Osteoblast (primary cell): ENCODE measurements at regions not wholly inside any gene's neighbourhood (a gene's known extent, or its start where the extent isn't known, plus 50 kb on each side); places are given as distances from the start of the nearest gene placed in this dataset.
A peak's percentile ranks its signal among the peaks of the same experiment; 100 is the strongest.

Experiments used
- DNase-seq: peaks from one replicate; pipeline ENCODE4 v3.0.0; 2011; ENCODE audit warnings: low spot score, mixed read lengths; ENCODE audit not compliant: insufficient read length; ENCODE audit errors: missing footprints
- H2AFZ ChIP-seq: 2 replicates; pipeline ENCODE4 v1.6.0; 2011; ENCODE audit warnings: mild to moderate bottlenecking, low read length
- H3K27ac ChIP-seq: 2 replicates; pipeline ENCODE4 v1.5.1; 2011; ENCODE audit warnings: mild to moderate bottlenecking, low read depth, low read length, moderate library complexity
- H3K27me3 ChIP-seq: 2 replicates; pipeline ENCODE4 v1.6.0; 2012; ENCODE audit warnings: mild to moderate bottlenecking, control low read depth, inconsistent platforms, low read length, moderate library complexity; ENCODE audit not compliant: insufficient read depth
- H3K36me3 ChIP-seq: 2 replicates; pipeline ENCODE4 v1.5.1; 2011; ENCODE audit warnings: mild to moderate bottlenecking, low read length, control low read depth, moderate library complexity; ENCODE audit not compliant: insufficient read depth
- H3K4me1 ChIP-seq: 2 replicates; pipeline ENCODE4 v1.5.1; 2011; ENCODE audit warnings: mild to moderate bottlenecking, low read length, control low read depth, moderate library complexity; ENCODE audit not compliant: insufficient read depth
- H3K4me2 ChIP-seq: 2 replicates; pipeline ENCODE4 v1.6.0; 2011; ENCODE audit warnings: mild to moderate bottlenecking, low read length; ENCODE audit not compliant: insufficient read depth
- H3K4me3 ChIP-seq: fragments of 200-600 bp; sonication (generic); 3 replicates; pipeline ENCODE4 v1.5.1; 2012; ENCODE audit warnings: mild to moderate bottlenecking, low read length, inconsistent platforms; ENCODE audit not compliant: insufficient read depth
- H3K79me2 ChIP-seq: 2 replicates; pipeline ENCODE4 v1.6.0; 2012; ENCODE audit warnings: mild to moderate bottlenecking, low read length, control low read depth, inconsistent platforms; ENCODE audit not compliant: insufficient read depth
- H3K9me3 ChIP-seq: 2 replicates; pipeline ENCODE4 v1.5.1; 2011; ENCODE audit warnings: low read depth, low read length, control low read depth
- H4K20me1 ChIP-seq: 2 replicates; pipeline ENCODE4 v1.6.0; 2012; ENCODE audit warnings: mild to moderate bottlenecking, low read length, control low read depth; ENCODE audit not compliant: insufficient read depth
- TF ChIP-seq, protein P1 (sequence below): IDR thresholded peaks from 2 replicates; pipeline ENCODE4 v1.5.1; 2011; ENCODE audit warnings: mild to moderate bottlenecking, low read depth, low read length, moderate library complexity; ENCODE audit errors: extremely low read depth

DNA sequence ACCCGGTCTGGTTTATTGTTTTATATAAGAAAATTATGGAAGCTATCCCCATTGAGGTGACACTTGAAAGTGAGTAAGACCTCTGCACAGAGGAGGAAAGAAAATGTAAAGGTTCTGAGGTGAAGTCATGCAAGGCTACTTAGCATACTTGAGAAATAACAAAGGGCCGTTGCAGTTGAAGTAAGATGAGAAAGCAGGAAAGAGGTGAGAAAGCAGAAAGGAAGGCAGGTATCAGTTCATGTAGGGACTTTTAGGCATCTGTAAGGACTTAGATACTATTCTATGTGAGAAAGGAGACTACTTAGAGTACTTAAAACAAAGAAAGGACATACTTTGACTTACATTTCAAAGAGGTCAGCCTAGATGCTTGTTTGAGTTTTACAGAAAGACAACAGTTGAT lies 84.7 kb downstream of the CASP12 start:
- no peaks in the 10 kb centered on the region for H4K20me1 ChIP-seq
- TF ChIP-seq, protein P1, sequence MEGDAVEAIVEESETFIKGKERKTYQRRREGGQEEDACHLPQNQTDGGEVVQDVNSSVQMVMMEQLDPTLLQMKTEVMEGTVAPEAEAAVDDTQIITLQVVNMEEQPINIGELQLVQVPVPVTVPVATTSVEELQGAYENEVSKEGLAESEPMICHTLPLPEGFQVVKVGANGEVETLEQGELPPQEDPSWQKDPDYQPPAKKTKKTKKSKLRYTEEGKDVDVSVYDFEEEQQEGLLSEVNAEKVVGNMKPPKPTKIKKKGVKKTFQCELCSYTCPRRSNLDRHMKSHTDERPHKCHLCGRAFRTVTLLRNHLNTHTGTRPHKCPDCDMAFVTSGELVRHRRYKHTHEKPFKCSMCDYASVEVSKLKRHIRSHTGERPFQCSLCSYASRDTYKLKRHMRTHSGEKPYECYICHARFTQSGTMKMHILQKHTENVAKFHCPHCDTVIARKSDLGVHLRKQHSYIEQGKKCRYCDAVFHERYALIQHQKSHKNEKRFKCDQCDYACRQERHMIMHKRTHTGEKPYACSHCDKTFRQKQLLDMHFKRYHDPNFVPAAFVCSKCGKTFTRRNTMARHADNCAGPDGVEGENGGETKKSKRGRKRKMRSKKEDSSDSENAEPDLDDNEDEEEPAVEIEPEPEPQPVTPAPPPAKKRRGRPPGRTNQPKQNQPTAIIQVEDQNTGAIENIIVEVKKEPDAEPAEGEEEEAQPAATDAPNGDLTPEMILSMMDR: no peak
- no peaks in the 10 kb centered on the region for H3K36me3 ChIP-seq
- no peaks in the 10 kb centered on the region for H3K4me1 ChIP-seq
- no peaks in the 10 kb centered on the region for H3K9me3 ChIP-seq
- H2AFZ ChIP-seq: no peak overlapping the region
- DNase-seq: no peak
- no peak overlapping the region for H3K4me2 ChIP-seq
- no peak overlapping the region for H3K4me3 ChIP-seq
- H3K27ac ChIP-seq: no peak overlapping the region
- no peaks in the 10 kb centered on the region for H3K79me2 ChIP-seq
- no peaks in the 10 kb centered on the region for H3K27me3 ChIP-seq

DNA sequence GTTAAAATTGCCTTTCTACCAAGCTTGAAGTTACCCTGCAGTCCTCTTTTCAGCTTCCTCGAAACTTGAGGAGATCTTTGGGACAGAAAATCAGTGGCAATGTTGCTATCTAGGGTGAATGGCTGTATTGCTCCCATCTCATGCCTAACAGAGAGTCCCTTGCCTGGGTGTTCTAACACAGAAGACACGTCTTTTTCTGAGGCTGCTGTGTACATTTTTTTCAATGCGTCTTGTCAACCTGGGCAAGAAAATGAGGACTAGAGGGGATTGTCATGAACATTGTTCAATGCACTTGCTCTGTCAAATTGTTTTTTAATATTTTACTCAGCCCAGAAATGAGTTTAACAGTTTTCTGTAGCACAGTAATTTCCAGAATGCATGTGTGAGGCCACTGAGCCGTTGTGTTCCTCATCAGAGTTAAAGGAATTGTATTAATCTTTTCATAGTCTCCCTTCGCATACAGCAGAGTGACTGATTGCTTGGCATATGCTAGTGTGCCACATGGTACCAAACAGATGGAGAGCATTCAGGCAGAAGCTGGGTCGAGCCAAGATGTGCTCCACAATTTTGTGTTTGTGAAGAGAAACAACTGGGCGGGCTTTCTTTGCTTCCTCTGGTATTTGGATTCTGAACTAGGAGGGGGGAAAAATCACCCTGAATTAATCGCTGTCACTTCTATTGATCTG lies 86.0 kb downstream of the CASP12 start:
- no peak for DNase-seq
- H3K36me3 ChIP-seq: no peaks in the 10 kb centered on the region
- TF ChIP-seq, protein P1: no peak
- H3K4me2 ChIP-seq: no peak overlapping the region
- no peaks in the 10 kb centered on the region for H3K9me3 ChIP-seq
- H3K79me2 ChIP-seq: no peaks in the 10 kb centered on the region
- no peak overlapping the region for H2AFZ ChIP-seq
- no peaks in the 10 kb centered on the region for H3K27me3 ChIP-seq
- H3K4me3 ChIP-seq: no peak overlapping the region
- H3K4me1 ChIP-seq: no peaks in the 10 kb centered on the region
- no peaks in the 10 kb centered on the region for H4K20me1 ChIP-seq
- no peak overlapping the region for H3K27ac ChIP-seq

DNA sequence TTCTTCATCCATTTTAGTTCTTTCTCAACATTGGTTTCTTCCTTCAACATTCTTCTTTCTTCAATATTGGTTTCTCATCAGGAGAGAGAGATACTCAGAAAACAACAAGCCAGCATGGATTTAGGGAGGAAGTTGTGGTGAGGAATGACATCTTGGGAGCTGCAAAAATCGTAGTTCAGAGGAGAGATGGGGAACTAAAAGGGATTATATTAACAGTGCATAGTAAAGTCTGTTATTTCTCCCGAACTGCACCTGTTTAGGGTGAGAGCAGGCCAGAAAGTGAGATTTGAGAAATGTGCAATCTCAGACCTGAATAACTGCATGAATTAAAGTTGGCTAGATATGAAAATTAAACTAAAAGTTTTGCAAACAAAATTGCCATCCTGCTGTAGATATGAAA lies 94.5 kb downstream of the CASP12 start:
- no peaks in the 10 kb centered on the region for H3K79me2 ChIP-seq
- TF ChIP-seq, protein P1: no peak
- no peak for DNase-seq
- no peaks in the 10 kb centered on the region for H3K36me3 ChIP-seq
- H3K4me1 ChIP-seq: no peaks in the 10 kb centered on the region
- no peaks in the 10 kb centered on the region for H3K9me3 ChIP-seq
- no peak overlapping the region for H3K4me3 ChIP-seq
- no peaks in the 10 kb centered on the region for H3K27me3 ChIP-seq
- no peak overlapping the region for H3K27ac ChIP-seq
- no peak overlapping the region for H2AFZ ChIP-seq
- no peaks in the 10 kb centered on the region for H4K20me1 ChIP-seq
- H3K4me2 ChIP-seq: no peak overlapping the region

DNA sequence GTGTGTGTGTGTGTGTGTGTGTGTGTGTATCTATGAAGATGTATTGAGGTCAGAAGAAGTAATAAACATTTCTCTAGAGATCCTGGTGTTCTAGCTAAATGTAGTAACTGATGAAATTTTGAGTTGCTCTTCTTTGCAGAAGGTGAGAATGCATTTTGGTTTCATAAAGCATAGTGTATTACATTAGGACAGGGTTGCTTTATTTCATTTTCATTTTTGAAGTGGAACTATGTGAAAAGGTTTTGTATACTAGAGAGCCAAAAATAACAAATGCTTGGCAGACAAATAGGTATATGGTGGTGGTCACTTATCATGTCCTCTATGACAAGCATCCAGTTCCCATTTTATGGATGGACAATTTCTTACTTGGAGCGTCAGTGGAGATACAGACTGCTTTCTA lies 99.0 kb downstream of the CASP12 start:
- TF ChIP-seq, protein P1: no peak
- Histone ChIP-seq H3K79me2 (no peaks in the 10 kb centered on the region), H3K4me2 (peak overlapping the region; percentile 65), H3K27ac (no peak overlapping the region), H4K20me1 (no peaks in the 10 kb centered on the region), H3K4me1 (no peaks in the 10 kb centered on the region), H3K36me3 (no peaks in the 10 kb centered on the region), H3K9me3 (no peaks in the 10 kb centered on the region), H2AFZ (no peak overlapping the region), H3K4me3 (no peak overlapping the region), H3K27me3 (no peaks in the 10 kb centered on the region)
- DNase-seq: no peak
